Natural killer cell (primary cell): ENCODE measurements at regions not wholly inside any gene's neighbourhood (a gene's known extent, or its start where the extent isn't known, plus 50 kb on each side); places are given as distances from the start of the nearest gene placed in this dataset.
"Not testable (repeated sequence)": the region's sequence is repeated elsewhere in the genome, so short reads cannot be mapped to it uniquely, and the experiment has no call there.

Source experiments
- ATAC-seq, 3 donors: fragments of 150-1000 bp in 2 of 3; fragments of 200-7000 bp in 1 of 3; cut with Tn5 transposase; 1 replicate in 1 of 3; 2 replicates in 2 of 3; pipeline ENCODE4 v1.10.0; 2021; ENCODE audit warnings: mild to moderate bottlenecking in 2 of 3, moderate library complexity in 2 of 3
- DNase-seq, 2 donors: peaks; one replicate each; pipeline versions ENCODE4 v3.0.0 to v3.0.0-alpha.2; 2013 to 2021; ENCODE audit warnings: mixed read lengths in 1 of 2
- H3K27ac ChIP-seq: one replicate; pipeline ENCODE4 v1.5.1; 2013; ENCODE audit warnings: mild to moderate bottlenecking, low read length
- H3K27me3 ChIP-seq: one replicate; pipeline ENCODE4 v1.6.1; 2013; ENCODE audit warnings: low read length; ENCODE audit not compliant: control insufficient read depth, insufficient read depth
- H3K36me3 ChIP-seq: one replicate; pipeline ENCODE4 v1.6.1; 2013; ENCODE audit warnings: low read length; ENCODE audit not compliant: control insufficient read depth, insufficient read depth
- H3K4me1 ChIP-seq: one replicate; pipeline ENCODE4 v1.6.1; 2013; ENCODE audit warnings: low read length; ENCODE audit not compliant: control insufficient read depth, insufficient read depth
- H3K4me3 ChIP-seq: one replicate; pipeline ENCODE4 v1.5.1; 2013; ENCODE audit warnings: low read length
- H3K9me3 ChIP-seq: one replicate; pipeline ENCODE4 v1.6.1; 2013; ENCODE audit warnings: low read length; ENCODE audit not compliant: control insufficient read depth, insufficient read depth
- H3K27ac Mint-ChIP-seq, 2 donors: one replicate each; pipeline ENCODE4 v1.8.0; 2022; ENCODE audit warnings: mild to moderate bottlenecking in 2 of 2, mixed read lengths in 2 of 2, moderate library complexity in 1 of 2
- H3K27me3 Mint-ChIP-seq, 2 donors: one replicate each; pipeline ENCODE4 v1.8.0; 2022; ENCODE audit warnings: low read depth in 2 of 2, mixed read lengths in 2 of 2
- H3K36me3 Mint-ChIP-seq: one replicate; pipeline ENCODE4 v1.8.0; 2022; ENCODE audit warnings: mixed read lengths
- H3K4me1 Mint-ChIP-seq, 2 donors: one replicate each; pipeline ENCODE4 v1.8.0; 2022; ENCODE audit warnings: mixed read lengths in 2 of 2
- H3K4me3 Mint-ChIP-seq: one replicate; pipeline ENCODE4 v1.8.0; 2022; ENCODE audit warnings: mild to moderate bottlenecking, moderate library complexity, mixed read lengths
- H3K9me3 Mint-ChIP-seq, 2 donors: one replicate each; pipeline ENCODE4 v1.8.0; 2022; ENCODE audit warnings: mixed read lengths in 2 of 2
- WGBS: methylation state at CpG from one replicate; pipeline ENCODE4 v1.1.7; 2013; ENCODE audit warnings: missing lambda C conversion rate; ENCODE audit not compliant: insufficient coverage; 5-methylcytosine and 5-hydroxymethylcytosine counted together
- intact Hi-C: fragments of 100-400 bp; cut with micrococcal nuclease; formaldehyde crosslinking; loops from one replicate; pipeline ENCODE4 v1.14.2; 2022
- TF ChIP-seq, protein P1 (sequence below): fragments of 200-600 bp; IDR thresholded peaks from one replicate; pipeline ENCODE4 v1.8.0; 2022; ENCODE audit warnings: antibody characterized with exemption

DNA sequence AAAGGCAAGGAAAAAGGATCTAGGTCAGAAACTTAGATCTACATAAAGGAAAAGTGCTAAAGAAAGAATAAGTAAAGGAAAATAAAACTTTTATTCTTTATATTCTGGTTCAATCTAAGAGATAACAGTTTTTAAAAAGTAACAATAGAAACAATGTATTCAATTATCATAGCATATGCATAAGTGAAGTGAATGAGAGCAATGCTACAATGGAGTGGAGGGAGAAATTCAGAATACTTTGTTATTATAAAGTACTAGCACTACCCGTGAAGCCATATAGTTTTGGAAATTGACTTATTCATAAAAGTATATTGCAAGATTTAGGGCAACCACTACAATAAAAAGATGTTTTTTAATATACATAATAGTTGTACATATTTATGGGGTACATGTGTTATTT lies 586.0 kb upstream of the MDGA2 start:
- ATAC-seq (no peak), DNase-seq (no peak)
- H3K4me1 Mint-ChIP-seq: no peaks in the 10 kb centered on the region
- peaks cover 13 to 17% of the 10 kb centered on the region in 2 donors for H3K9me3 Mint-ChIP-seq
- H3K27me3 Mint-ChIP-seq: no peaks in the 10 kb centered on the region
- H3K27me3 ChIP-seq: no peaks in the 10 kb centered on the region
- H3K4me3 Mint-ChIP-seq: no peak overlapping the region
- intact Hi-C loops: no loop called here
- H3K36me3 ChIP-seq: no peaks in the 10 kb centered on the region
- TF ChIP-seq, protein P1, sequence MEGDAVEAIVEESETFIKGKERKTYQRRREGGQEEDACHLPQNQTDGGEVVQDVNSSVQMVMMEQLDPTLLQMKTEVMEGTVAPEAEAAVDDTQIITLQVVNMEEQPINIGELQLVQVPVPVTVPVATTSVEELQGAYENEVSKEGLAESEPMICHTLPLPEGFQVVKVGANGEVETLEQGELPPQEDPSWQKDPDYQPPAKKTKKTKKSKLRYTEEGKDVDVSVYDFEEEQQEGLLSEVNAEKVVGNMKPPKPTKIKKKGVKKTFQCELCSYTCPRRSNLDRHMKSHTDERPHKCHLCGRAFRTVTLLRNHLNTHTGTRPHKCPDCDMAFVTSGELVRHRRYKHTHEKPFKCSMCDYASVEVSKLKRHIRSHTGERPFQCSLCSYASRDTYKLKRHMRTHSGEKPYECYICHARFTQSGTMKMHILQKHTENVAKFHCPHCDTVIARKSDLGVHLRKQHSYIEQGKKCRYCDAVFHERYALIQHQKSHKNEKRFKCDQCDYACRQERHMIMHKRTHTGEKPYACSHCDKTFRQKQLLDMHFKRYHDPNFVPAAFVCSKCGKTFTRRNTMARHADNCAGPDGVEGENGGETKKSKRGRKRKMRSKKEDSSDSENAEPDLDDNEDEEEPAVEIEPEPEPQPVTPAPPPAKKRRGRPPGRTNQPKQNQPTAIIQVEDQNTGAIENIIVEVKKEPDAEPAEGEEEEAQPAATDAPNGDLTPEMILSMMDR: no peak
- H3K27ac Mint-ChIP-seq: no peak overlapping the region
- H3K36me3 Mint-ChIP-seq: peaks cover 7% of the 10 kb centered on the region
- H3K27ac ChIP-seq: no peak overlapping the region
- no peak overlapping the region for H3K4me3 ChIP-seq
- peaks cover 8% of the 10 kb centered on the region for H3K9me3 ChIP-seq
- H3K4me1 ChIP-seq: no peaks in the 10 kb centered on the region
- WGBS: no CpG with 5 or more reads among the region's 1 CpG

DNA sequence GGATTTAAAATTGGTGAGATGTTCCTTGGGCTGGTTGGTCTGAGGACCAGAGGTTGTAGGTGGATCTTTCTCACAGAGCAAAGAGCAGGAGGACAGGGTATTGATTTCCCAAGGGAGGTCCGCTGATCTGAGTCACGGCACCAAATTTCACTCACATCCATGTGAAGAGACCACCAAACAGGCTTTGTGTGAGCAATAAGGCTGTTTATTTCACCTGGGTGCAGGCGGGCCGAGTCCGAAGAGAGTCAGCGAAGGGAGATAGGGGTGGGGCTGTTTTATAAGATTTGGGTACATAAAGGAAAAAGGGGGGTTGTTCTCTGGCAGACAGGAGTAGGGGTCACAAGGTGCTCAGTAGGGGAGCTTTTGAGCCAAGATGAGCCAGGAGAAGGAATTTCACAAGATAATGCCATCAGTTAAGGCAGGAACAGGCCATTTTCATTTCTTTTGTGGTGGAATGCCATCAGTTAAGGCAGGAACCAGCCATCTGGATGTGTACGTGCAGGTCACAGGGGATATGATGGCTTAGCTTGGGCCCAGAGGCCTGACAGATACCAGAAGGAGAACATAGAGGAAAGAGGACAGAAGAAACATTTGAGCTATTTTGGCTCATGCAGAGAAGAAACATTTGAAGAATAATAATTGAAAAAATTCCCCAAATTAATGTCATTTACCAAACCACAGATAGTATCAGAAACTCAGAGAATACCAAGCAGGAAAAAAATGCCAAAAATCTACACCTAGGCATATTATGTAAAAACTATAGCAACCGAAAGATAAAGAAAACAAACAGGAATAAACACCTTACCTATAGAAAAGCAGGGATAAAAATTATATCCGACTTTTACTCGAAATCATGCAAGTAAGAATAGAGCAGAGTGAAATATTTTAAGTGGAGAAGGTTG lies 585.2 kb upstream of the MDGA2 start:
- ATAC-seq, H3K4me3 Mint-ChIP-seq, H3K27ac Mint-ChIP-seq, H3K27me3 ChIP-seq, H3K27me3 Mint-ChIP-seq, intact Hi-C loops, H3K4me1 ChIP-seq, H3K9me3 ChIP-seq, H3K36me3 ChIP-seq, H3K4me3 ChIP-seq, H3K36me3 Mint-ChIP-seq, DNase-seq, H3K4me1 Mint-ChIP-seq, H3K27ac ChIP-seq: not testable (repeated sequence)
- H3K9me3 Mint-ChIP-seq: peaks cover 10 to 17% of the 10 kb centered on the region in 2 donors
- WGBS: 93% methylated on average over 8 of the region's 10 CpGs

DNA sequence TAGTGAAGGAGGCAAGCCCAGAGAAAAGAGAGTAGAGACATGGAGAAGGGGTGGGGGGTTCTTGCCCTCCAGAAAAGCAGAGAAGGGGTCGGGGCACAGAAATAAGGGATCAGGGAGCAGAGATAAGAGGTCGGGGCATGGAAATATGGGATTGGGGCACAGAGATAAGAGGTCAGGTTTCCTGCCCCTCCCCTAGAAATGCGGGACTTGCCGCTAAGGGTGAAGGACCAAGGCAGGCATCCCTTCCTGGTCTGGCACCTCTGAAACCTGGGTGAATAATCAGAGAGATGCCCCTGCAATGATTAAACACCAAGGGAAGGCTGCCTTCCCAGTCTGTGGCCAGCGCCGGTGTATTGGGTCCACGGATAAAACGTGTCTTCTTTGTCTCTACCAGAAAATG lies 584.5 kb upstream of the MDGA2 start:
- H3K4me3 Mint-ChIP-seq, H3K27ac Mint-ChIP-seq, H3K4me3 ChIP-seq, H3K36me3 ChIP-seq, DNase-seq, H3K4me1 Mint-ChIP-seq, H3K36me3 Mint-ChIP-seq, ATAC-seq, H3K27ac ChIP-seq, intact Hi-C loops, H3K27me3 Mint-ChIP-seq, H3K9me3 ChIP-seq, H3K27me3 ChIP-seq, H3K4me1 ChIP-seq: not testable (repeated sequence)
- 94% methylated on average over 8 of the region's 8 CpGs for WGBS
- H3K9me3 Mint-ChIP-seq: peaks cover 10 to 21% of the 10 kb centered on the region in 2 donors

DNA sequence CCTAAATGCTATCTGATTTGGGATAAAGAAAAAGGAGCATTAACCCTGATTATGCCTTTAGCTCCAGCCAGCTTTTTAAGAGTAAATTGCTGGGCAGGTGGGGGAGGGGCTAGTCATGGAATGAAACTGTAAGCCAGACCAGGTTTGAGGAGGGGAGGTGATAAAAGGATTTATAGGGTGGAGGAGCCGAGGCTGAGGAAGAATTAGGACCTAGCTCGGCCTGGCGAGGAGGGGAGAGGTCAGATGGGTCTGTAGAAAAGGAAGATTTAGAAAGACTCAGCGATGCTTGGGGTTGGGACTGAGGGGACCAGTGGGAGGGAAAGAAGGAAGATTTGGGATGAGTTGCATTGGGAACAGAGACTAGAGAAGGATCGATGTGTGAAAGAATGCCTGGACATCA lies 583.8 kb upstream of the MDGA2 start:
- H3K4me1 ChIP-seq, H3K27me3 ChIP-seq, intact Hi-C loops, H3K4me3 ChIP-seq, H3K27ac Mint-ChIP-seq, ATAC-seq, H3K36me3 ChIP-seq, H3K27ac ChIP-seq, H3K4me1 Mint-ChIP-seq, H3K27me3 Mint-ChIP-seq, H3K4me3 Mint-ChIP-seq, DNase-seq, H3K9me3 ChIP-seq, H3K36me3 Mint-ChIP-seq: not testable (repeated sequence)
- 89% methylated on average over 5 of the region's 5 CpGs for WGBS
- H3K9me3 Mint-ChIP-seq: peaks cover 13 to 24% of the 10 kb centered on the region in 2 donors

DNA sequence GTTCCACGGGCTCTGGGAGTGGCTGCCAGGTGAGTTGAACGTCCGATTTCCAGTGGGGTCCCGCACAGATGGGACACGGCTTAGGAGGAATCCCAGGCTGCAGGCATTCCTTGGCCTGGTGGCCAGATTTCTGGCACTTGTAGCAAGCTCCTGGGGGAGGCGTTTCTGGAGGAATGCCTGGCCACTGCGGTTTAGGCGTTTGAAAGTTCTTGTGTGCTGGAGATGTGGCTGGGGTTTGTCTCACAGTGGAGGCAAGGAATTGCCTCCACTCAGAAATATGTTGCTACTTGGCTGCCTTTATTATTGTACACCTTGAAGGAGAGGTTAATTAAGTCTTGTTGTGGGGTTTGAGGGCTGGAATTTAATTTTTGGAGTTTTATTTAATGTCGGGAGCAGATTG lies 583.3 kb upstream of the MDGA2 start:
- WGBS: 93% methylated on average over 9 of the region's 9 CpGs
- H3K36me3 Mint-ChIP-seq, H3K27ac Mint-ChIP-seq, H3K4me3 ChIP-seq, H3K27me3 ChIP-seq, DNase-seq, intact Hi-C loops, H3K27me3 Mint-ChIP-seq, ATAC-seq, H3K36me3 ChIP-seq, H3K4me3 Mint-ChIP-seq, H3K9me3 ChIP-seq, H3K4me1 ChIP-seq, H3K27ac ChIP-seq, H3K4me1 Mint-ChIP-seq: not testable (repeated sequence)
- H3K9me3 Mint-ChIP-seq: peaks cover 13 to 24% of the 10 kb centered on the region in 2 donors
